GM19025 (cell line): ENCODE measurements at regions not wholly inside any gene's neighbourhood (a gene's known extent, or its start where the extent isn't known, plus 50 kb on each side); places are given as distances from the start of the nearest gene placed in this dataset.

Source experiments
- ATAC-seq: cut with Tn5 transposase; IDR thresholded peaks from one replicate; pipeline ENCODE4 v1.9.1; 2021; ENCODE audit warnings: mild to moderate bottlenecking, low read depth, moderate library complexity; ENCODE audit not compliant: unreplicated experiment

- no peak for ATAC-seq
Observed at GRCh38 chr4:125891597-125892258, 577.0 kb downstream of the FAT4 start.

GRCh38 chr4:125904802-125905201 lies 590.0 kb downstream of the FAT4 start:
- ATAC-seq, result no peak

- ATAC-seq, result no peak
Observed at GRCh38 chr4:125911058-125911457, 596.3 kb downstream of the FAT4 start.

- ATAC-seq, result no peak
Observed at GRCh38 chr4:125911481-125911880, 596.7 kb downstream of the FAT4 start.

GRCh38 chr4:125917559-125917958 lies 602.8 kb downstream of the FAT4 start:
- ATAC-seq, result no peak

DNA sequence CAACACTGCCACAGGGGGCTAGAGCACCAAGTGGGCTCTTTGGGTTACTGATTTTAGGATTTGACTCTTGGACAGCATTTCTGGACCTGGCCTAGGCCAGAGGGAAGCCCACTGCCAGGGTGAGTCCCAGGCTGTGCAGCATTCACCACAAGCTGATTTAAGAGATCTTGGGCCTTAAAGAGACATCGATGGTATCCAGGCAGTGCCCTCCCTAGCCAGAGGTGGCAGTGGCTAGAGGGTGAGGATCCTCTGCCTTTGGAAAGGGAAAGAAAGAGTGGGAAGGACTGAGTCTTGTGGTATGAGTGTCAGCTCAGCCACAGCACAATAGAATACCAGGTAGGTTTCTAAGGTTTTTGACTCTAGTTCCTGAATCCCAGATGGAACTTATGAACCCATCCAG lies 613.9 kb downstream of the FAT4 start:
- no peak for ATAC-seq

- ATAC-seq, result no peak
Observed at GRCh38 chr4:125938541-125938940, 623.8 kb downstream of the FAT4 start.

GRCh38 chr4:125940426-125940825 lies 625.7 kb downstream of the FAT4 start:
- no peak for ATAC-seq

GRCh38 chr4:125944966-125945365 lies 630.2 kb downstream of the FAT4 start:
- no peak for ATAC-seq

DNA sequence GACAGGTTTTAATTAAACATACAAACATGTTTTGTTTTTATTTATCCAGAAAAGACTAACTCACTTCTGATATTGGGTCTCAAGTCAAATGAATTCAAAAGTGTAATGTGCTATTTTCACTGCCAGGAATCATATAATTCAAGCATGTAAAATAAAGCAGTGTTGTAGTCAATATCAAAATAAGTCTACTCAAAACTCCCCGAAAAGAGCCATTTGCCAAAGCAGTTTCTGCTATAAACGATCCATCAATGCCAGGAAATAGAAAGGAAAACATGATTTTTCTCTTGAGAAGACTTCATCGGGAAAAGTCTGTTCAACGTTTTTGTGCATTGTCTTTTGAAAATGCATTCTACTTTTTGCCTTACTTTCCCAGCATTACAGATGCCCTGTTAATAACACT lies 633.3 kb downstream of the FAT4 start:
- no peak for ATAC-seq

- no peak for ATAC-seq
Observed at GRCh38 chr4:125951261-125951887, 636.6 kb downstream of the FAT4 start.

GRCh38 chr4:125952631-125953030 lies 637.9 kb downstream of the FAT4 start:
- no peak for ATAC-seq

DNA sequence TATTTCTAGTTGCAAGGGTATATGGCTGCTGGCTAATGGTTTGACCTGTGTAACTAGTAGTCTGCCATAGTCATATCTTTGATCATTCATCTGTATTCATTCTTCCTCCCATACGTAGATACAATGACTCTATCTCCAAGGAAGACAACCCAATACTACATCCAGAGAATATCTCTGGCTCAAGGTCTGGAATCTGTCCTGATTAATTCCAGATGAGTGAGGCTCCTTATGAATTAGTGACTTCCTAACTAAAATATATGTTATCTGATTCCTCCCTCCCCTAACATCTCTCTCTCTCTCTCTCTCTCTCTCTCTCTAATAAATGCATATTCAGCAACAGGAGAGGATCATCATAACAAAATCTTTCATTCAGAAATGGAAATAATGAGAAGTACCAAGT lies 641.5 kb downstream of the FAT4 start:
- ATAC-seq, result no peak

GRCh38 chr4:125958519-125958918 lies 643.8 kb downstream of the FAT4 start:
- no peak for ATAC-seq

- no peak for ATAC-seq
Observed at GRCh38 chr4:125961626-125962025, 646.9 kb downstream of the FAT4 start.

DNA sequence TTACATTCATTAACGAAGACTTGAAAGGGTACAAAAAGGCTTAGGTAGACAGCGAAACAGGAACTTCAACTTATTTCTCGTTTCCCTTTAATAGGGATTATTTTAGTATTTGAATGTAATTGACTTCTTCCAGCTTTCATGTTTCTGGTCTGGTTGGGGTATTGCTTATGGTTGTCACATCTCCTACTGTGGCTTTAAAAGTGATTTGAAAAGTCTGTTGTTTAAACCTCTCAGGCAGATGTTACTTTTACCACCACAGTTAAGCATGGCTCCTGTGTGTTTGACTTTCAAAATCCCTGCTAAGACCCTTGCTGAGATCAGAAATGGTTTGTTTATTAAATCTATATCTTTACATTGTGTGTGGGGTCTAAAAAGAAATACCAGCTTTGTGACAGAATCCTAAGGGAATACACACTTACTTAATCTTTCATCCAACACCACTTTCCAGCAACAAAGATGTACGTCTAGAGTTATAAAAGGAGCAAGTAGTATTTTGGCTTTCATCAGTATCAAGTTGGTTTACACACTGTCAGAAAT lies 661.2 kb downstream of the FAT4 start:
- no peak for ATAC-seq

- no peak for ATAC-seq
Observed at GRCh38 chr4:125979950-125980349, 665.2 kb downstream of the FAT4 start.

GRCh38 chr4:125983168-125983567 lies 668.4 kb downstream of the FAT4 start:
- no peak for ATAC-seq

- peak; percentile 51 for ATAC-seq
Observed at GRCh38 chr4:125985856-125986255, 671.1 kb downstream of the FAT4 start.

GRCh38 chr4:125986307-125986706 lies 671.6 kb downstream of the FAT4 start:
- ATAC-seq, result no peak

- ATAC-seq, result no peak
Observed at GRCh38 chr4:125988464-125988863, 673.7 kb downstream of the FAT4 start.

GRCh38 chr4:125991398-125991797 lies 676.6 kb downstream of the FAT4 start:
- no peak for ATAC-seq
